ENCODE measurements at regions not wholly inside any gene's neighbourhood (a gene's known extent, or its start where the extent isn't known, plus 50 kb on each side); places are given as distances from the start of the nearest gene placed in this dataset.

DNA sequence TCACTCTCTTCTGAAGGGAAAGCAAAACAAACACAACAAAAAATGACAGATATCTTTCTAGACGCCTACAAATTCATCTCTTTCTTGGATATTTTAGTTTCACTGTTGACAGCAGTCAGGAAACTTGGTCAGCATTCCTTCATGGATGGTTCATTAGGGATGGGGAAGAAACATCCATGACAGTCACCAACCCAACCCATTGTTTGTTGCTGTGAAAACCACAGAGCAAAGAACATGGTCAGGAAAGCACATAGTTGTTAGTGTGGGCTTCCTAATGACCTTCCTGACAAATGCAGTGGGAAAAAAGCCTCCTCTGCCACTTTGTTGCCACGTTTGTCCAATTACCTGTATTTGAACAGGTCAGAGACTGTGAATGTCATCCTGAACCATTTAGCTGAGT lies 139.8 kb upstream of the SNX19 start:
- DNase-seq, result no peak

GRCh38 chr11:131063638-131064037 lies 147.4 kb upstream of the SNX19 start:
- DNase-seq, result no peak

GRCh38 chr11:131064373-131064991 lies 148.2 kb upstream of the SNX19 start:
- no peak for DNase-seq

DNA sequence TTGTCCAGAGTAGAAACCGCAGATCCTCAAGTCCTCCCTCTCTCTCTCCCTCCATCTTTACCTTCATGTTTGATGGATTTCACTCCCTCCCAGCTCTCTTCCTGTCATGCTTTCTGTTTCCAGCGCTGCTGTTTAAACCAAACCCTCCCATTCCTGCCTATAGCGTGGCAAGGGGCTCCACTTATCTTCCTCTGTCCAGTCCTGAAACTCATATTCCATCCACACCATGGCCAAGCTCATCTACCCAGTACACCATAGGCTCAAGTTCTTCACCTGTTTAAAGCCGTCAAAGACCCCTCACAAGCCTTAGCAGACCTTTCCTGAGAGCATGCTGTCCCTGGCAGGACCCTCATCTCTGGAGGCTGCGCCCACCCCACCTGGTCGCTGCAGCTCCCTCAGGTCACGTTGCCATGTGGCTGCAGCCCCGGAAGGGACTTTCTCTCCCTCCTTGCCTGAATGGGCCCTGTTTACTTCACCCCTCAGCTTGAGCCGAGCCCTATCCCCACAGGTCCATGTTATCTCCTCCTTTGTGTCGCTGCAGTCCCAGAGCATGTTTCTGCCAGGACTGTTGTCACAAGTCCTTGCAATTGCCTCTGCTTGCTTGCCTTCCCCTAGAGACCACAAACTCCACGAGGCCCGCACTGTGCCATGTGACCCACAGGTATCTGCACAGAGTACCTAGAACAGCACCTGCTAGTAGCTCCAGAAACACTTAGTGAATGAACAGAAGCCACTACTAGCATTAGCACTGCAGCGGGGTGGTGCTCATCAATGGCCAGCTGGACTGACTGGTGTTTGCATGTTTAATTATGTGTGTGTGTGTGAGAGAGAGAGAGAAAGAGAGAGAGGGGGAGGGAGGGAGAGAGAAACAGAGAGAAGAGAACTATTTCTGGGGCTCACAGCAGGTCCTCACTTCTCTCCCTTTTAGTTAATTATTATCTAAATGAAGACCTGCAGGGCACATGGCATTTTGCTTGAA lies 149.4 kb upstream of the SNX19 start:
- no peak for DNase-seq

GRCh38 chr11:131066551-131066950 lies 150.3 kb upstream of the SNX19 start:
- no peak for DNase-seq

- DNase-seq, result no peak
Observed at GRCh38 chr11:131070365-131070764, 154.1 kb upstream of the SNX19 start.

- no peak for DNase-seq
Observed at GRCh38 chr11:131073167-131073566, 156.9 kb upstream of the SNX19 start.

DNA sequence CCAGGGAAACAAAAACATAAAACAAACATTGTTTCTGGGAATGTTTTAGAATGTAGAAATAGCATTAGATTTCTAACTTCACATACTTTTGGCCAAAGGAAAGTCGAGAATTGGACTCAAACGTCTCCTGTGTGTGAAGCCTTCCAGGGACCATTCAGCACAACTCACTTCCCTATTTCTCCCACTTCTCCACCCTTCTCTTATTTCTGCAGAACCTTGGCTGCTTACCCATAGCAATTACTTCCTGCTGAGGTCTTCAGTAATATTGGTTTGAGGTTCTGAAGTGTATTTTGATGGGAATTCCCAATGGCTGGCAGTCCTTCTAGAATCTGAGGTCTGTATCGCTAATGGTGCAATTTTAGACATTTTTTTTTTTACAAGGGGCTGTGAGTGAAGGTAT lies 158.3 kb upstream of the SNX19 start:
- DNase-seq, result no peak

DNA sequence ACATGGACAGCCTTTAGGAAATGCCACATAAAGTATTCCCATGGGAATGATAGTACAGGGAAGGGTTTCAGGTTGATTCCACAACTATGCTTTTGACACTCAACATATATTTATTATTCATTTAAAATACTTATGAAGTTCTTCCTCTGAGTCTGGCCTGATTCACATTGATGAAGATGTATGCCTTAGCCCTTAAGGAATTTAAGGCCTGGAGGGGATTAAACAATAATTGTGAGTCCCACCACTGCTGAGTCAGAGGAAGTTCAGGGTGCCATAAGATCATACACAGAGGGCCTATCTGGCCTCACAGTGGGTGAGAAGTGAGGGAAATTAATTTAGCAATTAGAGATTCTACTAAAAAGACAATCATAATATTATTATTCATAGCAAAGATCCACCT lies 161.1 kb upstream of the SNX19 start:
- DNase-seq, result no peak

DNA sequence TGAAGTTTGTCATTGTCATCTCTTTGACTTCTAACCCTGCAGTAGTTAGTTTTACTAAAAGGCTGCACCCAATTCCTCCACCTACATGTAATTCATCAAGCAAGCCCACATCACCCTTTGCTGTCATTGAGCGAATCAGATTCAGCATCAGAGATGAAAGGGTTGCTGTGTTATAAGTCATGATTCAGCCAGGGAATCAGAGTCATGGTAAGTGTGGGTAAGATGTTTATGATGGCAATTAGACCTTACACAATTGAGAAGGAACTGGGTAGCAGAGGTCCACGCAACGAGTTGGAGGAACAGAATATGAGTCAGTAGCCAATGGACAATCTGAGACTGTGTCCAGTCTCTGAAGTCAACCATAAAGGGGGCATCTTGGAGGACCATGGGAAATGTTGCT lies 162.8 kb upstream of the SNX19 start:
- DNase-seq, result no peak

DNA sequence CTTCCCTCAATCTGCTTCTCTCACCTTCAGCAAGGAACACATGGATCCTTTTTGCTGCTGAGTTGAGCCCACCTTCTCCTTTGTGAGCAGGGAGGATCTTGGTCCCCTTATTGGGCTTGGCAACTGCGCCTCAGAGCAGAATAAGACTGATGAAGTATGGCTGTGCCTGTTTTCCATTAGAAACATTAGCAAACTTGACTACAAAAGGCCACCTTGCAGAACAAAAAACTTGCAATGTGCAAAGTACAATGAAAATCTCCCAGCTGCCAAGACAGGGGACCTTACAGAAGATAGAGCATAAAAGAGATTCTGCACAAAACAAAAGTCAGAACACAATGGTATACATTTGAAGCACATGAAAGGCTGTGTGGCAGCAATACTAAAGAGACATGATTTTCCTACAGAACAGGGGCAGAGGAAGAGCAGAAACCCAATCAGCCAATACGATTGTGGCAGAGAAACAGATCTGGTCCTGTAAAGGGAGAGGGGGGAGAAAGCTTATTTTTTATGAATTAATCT lies 173.5 kb upstream of the SNX19 start:
- no peak for DNase-seq

DNA sequence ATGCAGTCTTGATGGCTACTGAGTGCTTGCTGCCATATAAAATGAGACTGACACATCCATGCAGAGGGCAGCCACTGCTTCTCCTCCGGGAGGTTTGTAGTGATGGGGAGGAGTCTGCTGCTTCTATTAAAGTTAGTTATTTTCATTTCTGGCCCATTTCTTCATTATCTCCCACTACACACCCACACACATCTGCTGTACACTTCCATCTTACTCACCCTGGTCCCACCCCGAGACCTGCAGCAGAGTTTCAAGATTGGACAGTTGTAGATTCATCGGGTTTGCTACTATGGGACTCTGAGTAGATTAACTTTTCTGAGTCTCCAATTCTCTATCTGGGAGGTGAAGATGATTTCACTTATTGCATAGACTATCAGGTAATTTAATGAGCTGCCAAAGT lies 176.2 kb upstream of the SNX19 start:
- no peak for DNase-seq

DNA sequence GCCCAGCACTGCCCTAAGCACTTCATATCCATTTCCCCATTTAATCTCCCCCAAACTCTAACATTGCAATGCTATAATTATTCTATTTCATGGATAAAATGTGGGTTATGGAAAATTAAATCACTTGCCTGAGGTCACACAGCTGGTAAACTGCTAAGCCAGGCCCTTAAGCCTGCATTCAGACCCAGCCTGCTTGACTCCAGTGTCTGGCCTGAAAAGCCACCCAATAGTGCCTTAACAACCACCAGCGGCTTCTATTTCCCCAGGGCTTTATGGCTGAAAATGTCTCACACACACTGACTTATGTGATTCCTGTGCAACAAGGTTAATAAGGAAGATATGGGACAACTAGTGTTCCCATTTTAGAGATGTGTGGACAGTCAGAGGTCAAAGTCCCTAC lies 178.5 kb upstream of the SNX19 start:
- DNase-seq, result no peak

- no peak for DNase-seq
Observed at GRCh38 chr11:131095511-131096185, 179.4 kb upstream of the SNX19 start.

- DNase-seq, result no peak
Observed at GRCh38 chr11:131099013-131099412, 182.7 kb upstream of the SNX19 start.

- DNase-seq, result no peak
Observed at GRCh38 chr11:131099746-131100145, 183.5 kb upstream of the SNX19 start.

DNA sequence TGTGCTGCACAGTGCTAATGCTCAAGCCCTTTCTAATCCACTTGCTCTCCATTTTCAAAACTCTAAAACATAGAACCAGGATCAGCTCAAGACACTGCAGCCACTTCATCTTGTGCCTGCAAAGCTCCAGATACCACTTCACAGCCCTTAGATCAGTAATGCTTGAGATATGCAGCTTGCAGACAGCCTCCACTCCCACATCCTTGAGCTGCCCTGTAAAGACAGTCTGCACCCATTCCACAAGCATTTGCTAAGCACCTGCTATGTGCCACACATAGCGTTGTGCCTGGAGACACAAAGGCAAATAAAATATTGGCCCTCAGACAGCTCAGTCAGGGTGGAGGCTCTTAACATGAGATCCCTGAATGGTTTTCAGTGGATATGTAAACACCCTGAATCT lies 192.5 kb upstream of the SNX19 start:
- DNase-seq, result no peak

DNA sequence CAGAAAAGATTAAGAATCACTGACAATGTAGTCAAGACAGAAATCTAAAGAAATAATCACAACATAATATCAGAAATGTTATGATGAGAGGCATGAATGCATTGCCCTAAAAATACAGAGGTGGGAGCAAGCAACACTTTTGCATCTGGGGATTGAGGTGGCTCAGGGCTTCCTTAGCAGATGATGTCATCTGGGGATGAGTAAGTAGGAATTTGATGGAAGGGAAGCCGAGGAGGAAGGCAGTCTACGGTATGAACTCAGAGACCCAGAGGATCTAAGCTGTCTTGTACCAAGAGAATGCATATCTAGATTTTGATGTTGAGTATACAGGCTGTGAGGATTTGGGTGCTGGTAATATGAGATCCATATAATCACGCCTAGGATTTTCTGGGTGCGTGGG lies 193.0 kb upstream of the SNX19 start:
- no peak for DNase-seq

- DNase-seq, result no peak
Observed at GRCh38 chr11:131109790-131110189, 193.5 kb upstream of the SNX19 start.

- no peak for DNase-seq
Observed at GRCh38 chr11:131111775-131112174, 195.5 kb upstream of the SNX19 start.

- no peak for DNase-seq
Observed at GRCh38 chr11:131118247-131118646, 202.0 kb upstream of the SNX19 start.

DNA sequence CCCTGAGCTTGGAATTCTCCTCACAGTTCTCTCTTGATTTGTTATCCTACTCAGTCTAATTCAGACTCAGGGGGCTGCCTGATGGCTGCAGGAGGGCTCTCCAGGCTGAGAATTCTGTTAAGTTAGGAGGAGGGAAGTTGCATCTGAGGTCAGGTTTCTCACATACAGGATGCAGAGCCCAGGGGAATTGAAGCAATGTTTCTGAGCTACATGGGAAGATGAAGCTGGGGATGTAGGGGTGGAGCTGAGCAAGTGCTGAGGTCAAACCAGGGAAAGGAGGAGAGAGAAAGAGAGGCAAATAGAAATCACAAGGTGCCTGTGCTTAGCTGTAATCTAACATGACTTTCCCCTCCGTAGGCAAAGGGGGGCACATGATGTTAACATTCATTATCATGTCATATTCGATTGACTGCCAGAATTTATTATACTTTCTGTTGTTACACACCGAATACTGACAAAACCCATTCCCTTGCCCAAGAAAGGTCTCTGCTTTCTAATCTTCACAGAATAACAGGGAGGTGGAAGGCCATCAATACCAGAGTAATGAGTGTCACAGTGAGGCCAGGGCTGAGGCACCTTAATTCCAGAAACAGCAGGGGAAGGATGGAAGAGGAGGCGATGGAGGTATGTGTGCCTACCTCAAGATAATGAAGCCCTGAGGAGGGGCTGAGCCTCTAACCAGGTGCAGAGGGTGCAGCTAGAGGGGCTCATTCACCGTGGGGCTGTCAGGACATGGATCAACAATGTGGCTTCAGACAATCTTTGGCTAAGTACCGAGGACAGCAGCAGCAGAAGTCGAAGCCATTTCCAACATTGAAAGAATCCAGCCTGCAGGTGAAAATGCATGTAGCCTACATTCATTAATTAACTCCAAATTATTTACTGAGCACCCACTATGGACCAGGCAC lies 205.4 kb upstream of the SNX19 start:
- DNase-seq, result no peak

DNA sequence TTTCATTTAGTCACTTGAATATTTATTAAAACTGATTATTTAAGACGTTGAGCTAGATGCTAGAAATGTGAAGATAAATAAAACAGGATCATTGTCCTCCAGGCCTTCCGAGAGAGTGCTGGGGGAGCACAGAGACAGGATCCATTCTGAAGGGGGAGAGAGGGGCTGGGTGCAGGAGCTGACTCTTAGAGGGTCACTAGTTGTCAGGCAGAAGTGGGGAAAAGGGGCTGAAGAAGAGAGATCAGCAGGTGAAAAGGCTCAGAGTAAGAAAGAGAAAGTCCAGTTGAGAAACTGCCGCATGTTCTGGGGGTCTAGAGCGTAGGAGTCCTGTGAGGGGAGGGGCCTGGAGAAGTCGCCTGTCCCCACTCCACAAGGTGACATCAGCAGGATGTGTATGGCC lies 206.2 kb upstream of the SNX19 start:
- no peak for DNase-seq
